Type B pancreatic cell (in vitro differentiated cells): ENCODE measurements at regions not wholly inside any gene's neighbourhood (a gene's known extent, or its start where the extent isn't known, plus 50 kb on each side); places are given as distances from the start of the nearest gene placed in this dataset.

Experiments used
- DNase-seq: peaks from one replicate; pipeline ENCODE4 v3.0.0; 2021; ENCODE audit warnings: mixed read lengths; ENCODE audit not compliant: unreplicated experiment; ENCODE audit errors: extremely low spot score
- H3K27ac Mint-ChIP-seq: 2 replicates; pipeline ENCODE4 v1.8.0; 2021; ENCODE audit warnings: mild to moderate bottlenecking, mixed read lengths
- H3K27me3 Mint-ChIP-seq: 2 replicates; pipeline ENCODE4 v1.8.0; 2021; ENCODE audit warnings: mixed read lengths
- H3K36me3 Mint-ChIP-seq: 2 replicates; pipeline ENCODE4 v1.8.0; 2021; ENCODE audit warnings: mixed read lengths
- H3K4me1 Mint-ChIP-seq: one replicate; pipeline ENCODE4 v1.8.0; 2021; ENCODE audit warnings: mixed read lengths; ENCODE audit not compliant: unreplicated experiment
- H3K4me3 Mint-ChIP-seq: 2 replicates; pipeline ENCODE4 v1.8.0; 2021; ENCODE audit warnings: mild to moderate bottlenecking, mixed read lengths
- H3K9me3 Mint-ChIP-seq: 2 replicates; pipeline ENCODE4 v1.8.0; 2021; ENCODE audit warnings: mixed read lengths
- CTCF ChIP-seq: fragments of 200-600 bp; sonication (generic); conservative IDR thresholded peaks from 2 replicates; pipeline ENCODE4 v1.5.0; 2021; ENCODE audit warnings: antibody characterized with exemption, mild to moderate bottlenecking

GRCh38 chr20:61082720-61083119, 169.3 kb upstream of the CDH4 start:
- H3K27ac Mint-ChIP-seq = no peak overlapping the region
- peaks cover 23% of the 10 kb centered on the region for H3K27me3 Mint-ChIP-seq
- no peaks in the 10 kb centered on the region for H3K4me1 Mint-ChIP-seq
- TF ChIP-seq CTCF = no peak
- H3K9me3 Mint-ChIP-seq = no peaks in the 10 kb centered on the region
- no peaks in the 10 kb centered on the region for H3K36me3 Mint-ChIP-seq
- no peak for DNase-seq
- H3K4me3 Mint-ChIP-seq = no peak overlapping the region

GRCh38 chr20:61083431-61083830, 168.6 kb upstream of the CDH4 start:
- no peak for DNase-seq
- Mint-ChIP-seq H3K4me1 (no peaks in the 10 kb centered on the region), H3K4me3 (no peak overlapping the region), H3K27me3 (peaks cover 23% of the 10 kb centered on the region), H3K9me3 (no peaks in the 10 kb centered on the region), H3K27ac (no peak overlapping the region), H3K36me3 (no peaks in the 10 kb centered on the region)
- TF ChIP-seq CTCF = no peak

GRCh38 chr20:61086031-61086430, 166.0 kb upstream of the CDH4 start:
- Mint-ChIP-seq H3K4me3 (no peak overlapping the region), H3K4me1 (no peaks in the 10 kb centered on the region), H3K36me3 (no peaks in the 10 kb centered on the region), H3K27ac (no peak overlapping the region), H3K27me3 (peaks cover 23% of the 10 kb centered on the region), H3K9me3 (no peaks in the 10 kb centered on the region)
- no peak for DNase-seq
- no peak for TF ChIP-seq CTCF

- Mint-ChIP-seq H3K9me3 (no peaks in the 10 kb centered on the region), H3K4me1 (no peaks in the 10 kb centered on the region), H3K4me3 (no peak overlapping the region), H3K36me3 (no peaks in the 10 kb centered on the region), H3K27me3 (peaks cover 17% of the 10 kb centered on the region), H3K27ac (no peak overlapping the region)
- no peak for DNase-seq
- TF ChIP-seq CTCF = no peak
These were observed 161.5 kb upstream of the CDH4 start for GRCh38 chr20:61090541-61090940.

GRCh38 chr20:61092251-61092650, 159.8 kb upstream of the CDH4 start:
- Mint-ChIP-seq H3K4me3 (no peak overlapping the region), H3K27ac (no peak overlapping the region), H3K36me3 (no peaks in the 10 kb centered on the region), H3K27me3 (peaks cover 21% of the 10 kb centered on the region), H3K4me1 (no peaks in the 10 kb centered on the region), H3K9me3 (peaks cover 4% of the 10 kb centered on the region)
- TF ChIP-seq CTCF = no peak
- DNase-seq = no peak

GRCh38 chr20:61094581-61094980, 157.5 kb upstream of the CDH4 start:
- no peaks in the 10 kb centered on the region for H3K36me3 Mint-ChIP-seq
- H3K4me3 Mint-ChIP-seq = no peak overlapping the region
- H3K4me1 Mint-ChIP-seq = no peaks in the 10 kb centered on the region
- peaks cover 18% of the 10 kb centered on the region for H3K27me3 Mint-ChIP-seq
- H3K9me3 Mint-ChIP-seq = peaks cover 4% of the 10 kb centered on the region
- DNase-seq = no peak
- H3K27ac Mint-ChIP-seq = no peak overlapping the region
- TF ChIP-seq CTCF = no peak
